NCI-H526 treated with DMSO at 0.1 percent for 48 hours (cell line): ENCODE measurements at regions not wholly inside any gene's neighbourhood (a gene's known extent, or its start where the extent isn't known, plus 50 kb on each side); places are given as distances from the start of the nearest gene placed in this dataset.

ENCODE experiments used
- DNase-seq: peaks from one replicate; lab custom pipeline; 2025; lab: John Stamatoyannopoulos, UW

GRCh38 chr1:222105393-222105737, 363.5 kb upstream of the DUSP10 start:
- DNase-seq = no peak

GRCh38 chr1:222104694-222105392, 363.0 kb upstream of the DUSP10 start:
- no peak for DNase-seq

- DNase-seq = no peak
Observed at GRCh38 chr1:222104097-222104496, 362.2 kb upstream of the DUSP10 start.

- no peak for DNase-seq
Observed at GRCh38 chr1:222099746-222100145, 357.9 kb upstream of the DUSP10 start.

- no peak for DNase-seq
Observed at GRCh38 chr1:222098404-222098803, 356.5 kb upstream of the DUSP10 start.

- DNase-seq = no peak
Observed at GRCh38 chr1:222097588-222097987, 355.7 kb upstream of the DUSP10 start.

- DNase-seq = no peak
Observed at GRCh38 chr1:222096883-222097282, 355.0 kb upstream of the DUSP10 start.

GRCh38 chr1:222096476-222096772, 354.5 kb upstream of the DUSP10 start:
- no peak for DNase-seq

- DNase-seq = no peak
Observed at GRCh38 chr1:222095606-222096475, 354.0 kb upstream of the DUSP10 start.

- no peak for DNase-seq
Observed at GRCh38 chr1:222093518-222093917, 351.6 kb upstream of the DUSP10 start.

GRCh38 chr1:222090103-222090502, 348.2 kb upstream of the DUSP10 start:
- DNase-seq = no peak

- no peak for DNase-seq
Observed at GRCh38 chr1:222087221-222087920, 345.5 kb upstream of the DUSP10 start.

- DNase-seq = no peak
Observed at GRCh38 chr1:222084996-222085395, 343.1 kb upstream of the DUSP10 start.

GRCh38 chr1:222084048-222084447, 342.2 kb upstream of the DUSP10 start:
- DNase-seq = no peak

- no peak for DNase-seq
Observed at GRCh38 chr1:222081859-222082258, 340.0 kb upstream of the DUSP10 start.

GRCh38 chr1:222079566-222079965, 337.7 kb upstream of the DUSP10 start:
- no peak for DNase-seq

GRCh38 chr1:222077206-222077605, 335.3 kb upstream of the DUSP10 start:
- no peak for DNase-seq

- no peak for DNase-seq
Observed at GRCh38 chr1:222074317-222074716, 332.4 kb upstream of the DUSP10 start.

GRCh38 chr1:222073307-222073995, 331.6 kb upstream of the DUSP10 start:
- DNase-seq = no peak

GRCh38 chr1:222071387-222071786, 329.5 kb upstream of the DUSP10 start:
- DNase-seq = no peak

- DNase-seq = no peak
Observed at GRCh38 chr1:222068937-222069336, 327.0 kb upstream of the DUSP10 start.

GRCh38 chr1:222068101-222068500, 326.2 kb upstream of the DUSP10 start:
- no peak for DNase-seq
